ENCODE measurements at regions not wholly inside any gene's neighbourhood (a gene's known extent, or its start where the extent isn't known, plus 50 kb on each side); places are given as distances from the start of the nearest gene placed in this dataset.
"Not testable (repeated sequence)": the region's sequence is repeated elsewhere in the genome, so short reads cannot be mapped to it uniquely, and the experiment has no call there.

DNA sequence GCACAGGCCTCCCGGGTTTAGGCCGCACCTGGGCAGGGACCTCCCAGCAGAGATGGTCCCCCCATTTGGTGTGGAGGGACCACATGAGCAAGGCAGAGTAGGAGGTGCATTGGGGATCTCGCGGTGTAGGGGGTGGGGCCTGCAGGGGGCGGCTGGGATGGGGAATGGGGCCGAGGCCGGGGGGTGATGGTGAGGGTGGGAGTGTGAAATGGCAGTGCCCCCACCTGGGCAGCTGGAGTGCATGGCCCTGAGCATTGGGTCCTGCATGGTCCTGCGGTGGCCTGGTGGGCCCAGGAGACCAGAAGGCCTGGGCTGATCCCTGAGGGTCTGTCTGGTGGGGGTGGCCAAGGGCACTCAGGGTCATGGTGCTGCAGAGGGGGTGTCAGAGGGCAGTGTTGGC lies 111.8 kb downstream of the KIF26A start:
- DNase-seq, result no peak

DNA sequence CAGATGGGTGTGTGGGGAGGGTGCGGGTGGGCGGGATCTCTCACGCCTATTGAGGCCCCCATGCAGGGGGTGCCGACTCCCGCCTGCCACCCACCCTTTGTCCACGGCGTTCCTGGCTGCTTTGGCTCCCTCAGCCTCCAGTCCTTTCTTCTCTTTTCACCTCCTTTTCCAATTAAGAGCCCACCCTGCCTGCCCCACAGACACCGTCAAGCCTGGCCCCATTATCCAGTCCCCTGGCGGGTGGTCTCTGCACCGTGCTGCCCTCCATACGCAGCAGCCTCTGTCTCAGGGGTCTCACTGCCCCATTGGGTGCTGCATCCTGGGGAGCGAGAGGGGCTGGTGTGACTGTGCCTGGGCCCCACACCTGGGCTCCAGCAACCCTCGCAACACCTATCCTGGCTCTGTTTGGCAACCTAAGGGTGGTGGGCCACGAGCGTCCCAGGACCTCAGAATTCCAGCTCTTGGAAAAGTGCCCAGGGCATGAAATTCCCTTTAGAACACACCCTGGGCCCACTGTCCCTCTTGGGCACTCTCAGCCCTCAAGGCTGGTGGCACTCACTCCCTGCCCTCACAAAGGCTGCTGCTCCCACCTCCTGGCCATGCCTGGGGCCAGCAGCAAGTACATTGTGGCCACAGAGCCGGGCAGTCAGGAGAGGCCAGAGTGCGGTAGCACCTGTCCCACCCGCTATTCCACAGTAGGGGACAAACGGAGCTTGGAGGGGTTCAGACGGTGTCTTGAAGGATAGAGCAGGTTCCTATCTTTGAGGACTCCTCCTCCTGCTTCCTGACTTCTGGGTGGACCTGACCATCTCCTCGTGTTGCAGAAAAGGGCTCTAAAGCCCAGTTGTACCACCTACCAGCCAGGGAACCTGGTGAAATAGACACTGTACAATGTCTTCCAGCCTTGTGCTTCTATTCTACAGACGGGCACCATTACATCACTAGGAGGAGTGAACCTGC lies 114.1 kb downstream of the KIF26A start:
- DNase-seq, result no peak

DNA sequence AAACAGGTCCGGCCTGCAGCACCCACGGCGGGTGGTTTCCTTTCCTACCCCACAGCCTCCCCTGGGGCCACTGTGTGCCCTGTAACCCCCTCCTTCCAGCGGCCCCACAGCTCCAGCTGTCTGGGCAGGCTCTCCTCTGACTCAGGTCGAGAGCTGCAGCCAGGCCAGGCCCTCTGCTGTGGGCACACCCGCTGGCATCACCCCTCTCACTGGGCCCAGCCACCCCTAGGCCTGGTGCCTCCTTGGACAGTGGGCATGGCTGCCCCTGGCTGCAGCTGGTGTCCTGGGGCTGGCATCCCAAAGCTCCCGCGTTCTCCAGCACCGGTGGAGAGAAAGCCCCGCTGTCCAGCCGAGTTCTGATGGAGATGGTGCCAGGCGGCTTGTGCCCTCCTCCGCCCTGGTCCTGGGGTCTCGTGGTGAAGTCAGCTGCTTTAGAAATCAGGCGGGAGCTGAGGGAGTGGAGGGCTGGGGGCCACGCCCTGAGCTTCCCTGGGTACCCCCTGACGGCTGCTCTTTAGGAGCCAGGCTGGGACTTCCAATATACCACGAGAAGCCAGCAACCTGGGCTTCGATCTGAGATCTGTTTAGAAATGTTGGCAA lies 114.9 kb downstream of the KIF26A start:
- DNase-seq, result no peak

DNA sequence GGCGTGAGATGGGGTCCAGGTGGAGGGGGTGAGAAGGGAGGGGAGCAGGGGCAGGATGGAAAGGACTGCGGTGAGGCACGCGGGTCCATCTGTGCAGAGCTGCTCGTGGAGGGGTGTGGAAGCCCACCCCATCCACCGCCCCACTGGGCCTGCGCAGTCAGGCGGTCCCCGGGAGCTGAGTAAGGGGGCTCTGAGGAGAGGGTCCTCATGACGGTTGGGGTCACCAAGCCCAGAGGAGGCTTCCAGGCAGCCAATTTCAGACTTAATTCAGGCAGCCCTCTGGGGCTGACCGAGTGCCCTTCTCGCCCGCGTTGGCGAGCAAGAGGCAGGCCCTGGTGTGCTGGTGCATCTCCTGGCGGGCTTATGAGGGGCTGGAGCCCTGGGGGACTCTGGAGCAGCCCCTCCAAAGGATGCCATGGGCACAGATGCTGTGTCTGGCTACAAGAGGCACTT lies 115.5 kb downstream of the KIF26A start:
- DNase-seq, result no peak

DNA sequence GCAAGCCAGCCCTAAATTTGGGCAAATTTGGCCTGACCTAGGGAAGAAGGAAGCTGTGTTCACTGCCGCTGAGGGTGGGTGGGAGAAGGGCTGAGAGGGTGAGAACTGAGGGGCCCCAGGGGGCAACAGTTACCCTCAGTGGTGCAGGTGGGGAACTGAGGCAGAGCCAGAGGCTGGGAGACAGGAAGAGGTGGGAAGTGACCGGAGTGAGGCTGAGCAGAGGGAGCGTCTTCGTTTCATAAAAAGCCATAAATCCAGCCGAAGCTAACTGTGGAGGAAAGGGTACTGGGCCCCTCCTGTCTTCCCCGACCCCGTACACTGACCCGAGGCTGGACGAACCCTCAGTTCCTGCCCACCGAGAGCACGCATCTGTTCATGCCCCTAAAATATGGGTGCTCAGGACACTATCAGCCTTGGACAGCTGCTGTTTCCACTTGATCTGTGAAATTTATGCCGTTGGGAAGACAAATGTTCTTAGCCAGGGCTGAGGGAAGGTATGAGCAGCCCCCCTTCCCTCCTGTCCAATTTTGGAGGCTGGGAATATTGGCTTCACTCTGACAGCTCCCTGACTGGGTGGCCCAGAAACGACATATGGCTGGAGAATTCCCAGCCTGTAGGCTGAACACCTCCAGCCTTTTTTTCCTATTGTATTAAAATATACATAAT lies 116.5 kb downstream of the KIF26A start:
- DNase-seq, result no peak

DNA sequence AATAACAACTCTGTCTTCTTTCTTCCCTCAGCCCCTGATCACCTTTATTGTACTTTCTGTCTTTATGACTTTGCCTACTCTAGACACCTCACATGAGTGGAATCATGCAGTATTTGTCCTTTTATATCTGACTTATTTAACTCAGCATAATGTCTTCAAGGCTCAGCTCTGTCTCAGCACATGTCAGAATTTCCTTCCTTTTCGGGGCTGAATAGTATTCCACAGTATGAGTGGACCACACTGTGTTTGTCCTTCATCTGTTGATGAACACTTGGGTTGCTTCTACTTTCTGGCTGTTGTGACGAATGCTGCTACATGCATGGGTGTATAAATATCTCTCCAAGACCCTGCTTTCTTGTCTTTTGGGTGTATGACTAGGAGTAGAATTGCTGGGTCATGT lies 117.6 kb downstream of the KIF26A start:
- no peak for DNase-seq

DNA sequence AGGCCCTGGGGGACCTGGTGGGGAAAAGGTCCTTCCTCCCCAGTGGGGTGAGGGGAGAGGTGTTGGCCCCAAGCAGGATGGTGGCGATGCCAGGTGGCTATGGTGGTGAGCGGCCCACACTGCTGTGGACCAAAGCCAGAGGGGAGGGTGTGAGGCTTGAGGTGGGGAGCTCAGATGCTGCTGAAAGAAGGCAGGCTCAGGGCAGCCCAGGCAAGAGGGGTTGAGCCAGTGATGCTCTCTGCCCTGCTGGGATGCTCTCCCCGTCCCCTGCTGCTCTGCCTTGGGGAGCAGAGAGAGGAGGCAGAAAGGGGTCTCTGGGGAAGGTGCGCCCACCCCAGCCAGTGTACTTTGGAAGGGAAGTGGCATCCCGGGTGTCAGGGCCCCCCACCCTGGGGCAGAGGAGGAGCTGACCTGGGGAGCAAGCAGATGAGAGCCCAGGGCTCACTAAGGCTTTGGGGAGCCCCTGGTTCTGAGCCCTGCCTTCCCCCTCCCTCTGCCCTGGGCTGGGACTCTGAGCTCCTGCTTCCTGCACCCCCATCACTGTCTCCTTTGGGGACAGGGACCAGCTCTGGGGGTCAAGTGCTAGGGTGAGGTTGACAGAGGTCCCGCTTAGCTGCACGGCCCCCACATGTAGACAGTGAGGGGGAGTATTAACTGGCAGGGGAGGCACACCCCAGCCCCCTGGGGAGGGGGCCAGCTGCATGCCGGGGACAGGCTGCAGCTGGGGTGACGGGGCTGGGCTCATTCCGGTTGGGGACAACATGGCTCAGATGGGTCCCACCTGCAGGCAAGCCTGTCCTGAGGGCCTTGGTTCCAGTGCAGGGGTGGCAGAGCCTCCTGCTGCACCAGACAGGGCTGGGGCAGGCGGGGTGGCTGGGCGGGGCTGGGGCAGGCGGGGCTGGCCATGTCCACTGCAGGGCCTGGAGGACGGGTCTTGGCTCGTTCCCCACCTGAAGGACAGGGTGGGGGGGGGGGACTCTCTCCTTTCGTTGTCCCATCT lies 124.4 kb downstream of the KIF26A start:
- no peak for DNase-seq

DNA sequence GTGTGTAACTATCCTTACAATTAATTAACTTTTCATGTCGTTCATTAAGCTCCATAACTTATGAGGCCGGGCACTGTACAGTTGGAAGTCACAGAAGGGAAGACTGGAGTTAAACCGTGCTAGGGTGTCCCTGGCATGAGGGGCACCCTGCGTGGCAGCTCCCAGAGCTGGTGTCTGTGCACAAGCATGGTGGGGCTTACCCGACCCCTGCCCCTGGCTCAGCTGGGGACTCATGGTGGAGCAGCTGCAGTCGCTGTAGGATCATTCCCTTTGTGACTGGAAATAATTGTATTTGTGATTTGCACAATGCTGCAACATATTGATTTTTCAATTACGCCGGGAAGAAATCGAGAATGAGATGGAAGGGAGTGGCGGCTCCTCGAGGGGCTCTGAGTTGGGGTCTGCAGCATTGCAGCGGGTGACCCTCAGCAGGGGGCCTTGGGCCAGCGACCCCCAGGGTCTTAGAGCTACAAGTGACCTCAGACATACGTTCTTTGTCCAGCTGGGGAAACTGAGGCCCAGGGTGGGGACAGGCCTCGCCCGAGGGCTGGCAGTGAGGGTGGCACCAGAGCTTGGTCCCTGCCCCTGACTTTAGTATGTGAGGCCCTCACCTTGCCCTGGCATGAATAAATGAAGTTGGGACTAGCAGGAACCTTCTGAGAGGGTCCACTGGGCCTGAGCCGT lies 125.4 kb downstream of the KIF26A start:
- DNase-seq, result no peak

DNA sequence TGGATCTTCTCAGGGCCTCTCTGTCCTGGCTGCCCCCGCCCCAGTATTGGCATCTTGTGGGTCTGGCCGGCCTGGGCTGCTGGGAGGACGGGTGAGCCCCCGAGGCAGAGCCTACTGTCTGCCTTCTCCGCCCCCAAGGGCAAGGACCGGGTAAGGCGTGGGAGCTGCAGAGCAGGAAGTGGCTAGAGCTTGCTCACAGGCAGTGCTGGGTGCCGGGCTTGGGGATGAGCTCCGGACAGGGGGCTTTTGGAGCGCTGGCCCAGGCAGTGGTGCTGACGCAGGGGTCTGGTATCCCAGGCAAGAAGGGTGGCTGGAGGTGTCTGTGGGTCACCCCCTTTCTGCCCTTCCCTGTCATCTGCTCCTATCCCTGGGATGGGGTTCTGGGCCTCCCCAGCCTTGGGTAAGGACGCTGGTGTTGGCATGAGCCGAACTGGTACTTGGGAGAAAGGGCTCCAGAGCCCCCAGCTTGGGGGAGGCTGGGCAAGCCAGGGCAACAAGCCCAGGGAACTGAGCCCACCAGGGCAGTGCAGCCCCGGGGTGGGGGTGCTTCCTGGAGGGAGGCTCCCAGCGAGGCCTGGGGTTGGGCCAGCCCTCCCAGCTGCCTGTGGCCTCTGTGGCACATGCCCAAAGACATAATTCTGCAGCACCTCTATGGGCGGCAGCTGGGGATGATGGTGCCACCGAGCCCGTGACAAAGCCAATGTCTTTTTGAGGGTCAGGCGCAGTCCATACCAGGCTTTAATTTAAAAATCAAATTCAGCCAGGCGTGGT lies 126.3 kb downstream of the KIF26A start:
- no peak for DNase-seq

DNA sequence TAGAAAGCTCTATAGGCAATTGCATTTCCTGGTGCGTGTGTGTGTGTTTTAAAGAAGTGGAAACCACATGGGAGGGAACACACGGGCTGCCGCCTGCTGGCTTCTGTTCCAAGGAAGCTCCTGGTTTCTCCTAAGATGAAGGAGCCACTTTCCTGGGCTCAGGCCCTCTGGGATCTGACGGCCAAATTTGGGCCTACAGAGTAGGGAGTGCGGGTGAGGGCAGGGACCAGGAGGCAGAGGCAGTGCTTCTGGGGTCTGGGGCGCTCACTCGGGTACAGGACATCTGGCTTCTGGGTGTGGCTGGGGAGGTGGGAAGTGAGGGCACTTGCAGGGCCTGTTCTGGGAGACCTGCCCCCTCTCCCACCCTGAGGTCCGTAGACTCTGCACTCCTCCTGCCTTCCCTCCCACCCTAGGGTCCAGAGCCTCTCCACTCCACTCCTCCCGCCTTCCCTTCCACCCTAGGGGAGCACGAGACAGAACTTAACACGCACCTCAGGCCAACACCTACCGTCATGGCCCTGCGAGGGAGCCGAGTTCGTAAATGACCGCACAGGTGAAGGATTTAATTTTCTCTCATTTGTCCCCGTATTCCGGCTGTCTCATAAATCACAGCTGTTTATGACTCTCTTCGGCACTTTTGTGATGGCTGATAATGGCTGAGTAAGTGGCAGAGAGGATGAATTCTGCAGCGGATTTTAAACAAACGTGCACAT lies 127.7 kb downstream of the KIF26A start:
- no peak for DNase-seq

DNA sequence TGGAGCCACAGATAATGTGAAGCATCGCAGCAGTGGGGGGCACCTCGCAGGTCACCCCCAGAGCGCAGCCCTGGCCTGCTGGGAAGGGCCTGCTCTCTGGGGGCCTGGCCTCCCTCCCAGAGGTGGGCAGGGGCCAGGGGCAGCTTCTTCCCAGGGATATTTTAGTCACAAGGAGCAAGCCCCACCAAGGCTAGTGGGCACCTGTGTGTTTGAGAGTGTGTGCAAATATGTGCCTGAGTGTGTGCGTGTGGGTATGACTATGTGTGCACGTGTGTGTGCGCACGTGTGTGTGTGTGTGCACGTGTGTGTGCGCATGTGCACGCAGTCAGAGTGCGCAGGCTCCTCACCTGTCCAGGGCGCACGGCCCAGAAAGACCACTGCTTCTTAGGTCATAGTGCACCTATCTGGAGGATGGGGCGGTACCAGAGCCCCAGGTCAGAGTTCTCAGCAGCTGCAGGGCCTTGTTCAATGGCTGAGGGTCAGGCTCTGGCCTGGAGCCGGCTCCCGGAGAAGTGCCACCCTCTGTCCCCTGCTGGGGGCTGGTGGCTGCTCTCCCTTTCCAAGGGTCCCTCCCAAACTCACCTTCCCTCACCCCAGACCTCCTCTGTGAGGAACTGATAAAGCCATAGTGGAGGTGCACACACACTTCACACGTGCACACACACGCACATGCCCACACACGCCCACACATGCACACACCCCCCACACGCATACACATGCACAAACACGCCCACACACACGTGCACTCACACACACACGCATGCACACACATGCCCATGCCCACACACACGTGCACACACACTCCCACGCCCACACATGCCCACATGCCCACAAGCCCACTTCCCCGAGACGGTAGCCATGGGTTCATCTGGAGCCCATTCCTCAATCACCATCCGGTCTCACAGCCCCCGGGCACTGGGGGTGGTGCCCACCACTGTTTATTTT lies 128.5 kb downstream of the KIF26A start:
- peak; percentile 10 for DNase-seq

DNA sequence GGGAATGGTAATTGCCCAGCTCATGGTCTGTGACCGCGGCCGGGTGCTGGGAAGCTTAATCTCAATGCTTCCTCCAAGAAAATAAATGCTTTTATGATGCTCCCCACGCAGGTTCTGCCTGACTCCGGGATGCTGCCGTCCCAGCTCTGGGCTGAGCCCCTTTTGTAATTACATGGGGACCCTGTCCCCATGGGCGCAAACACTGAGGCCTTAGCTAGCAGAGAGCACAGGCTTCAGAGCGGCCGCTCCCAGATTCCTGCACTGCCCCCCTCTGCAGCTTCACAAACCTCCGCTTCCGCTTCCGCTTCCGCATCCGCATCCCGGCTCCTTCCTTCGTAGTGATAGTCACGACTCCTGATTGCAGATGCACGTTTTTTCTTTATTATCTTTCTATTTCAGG lies 129.5 kb downstream of the KIF26A start:
- DNase-seq, result peak; percentile 50

DNA sequence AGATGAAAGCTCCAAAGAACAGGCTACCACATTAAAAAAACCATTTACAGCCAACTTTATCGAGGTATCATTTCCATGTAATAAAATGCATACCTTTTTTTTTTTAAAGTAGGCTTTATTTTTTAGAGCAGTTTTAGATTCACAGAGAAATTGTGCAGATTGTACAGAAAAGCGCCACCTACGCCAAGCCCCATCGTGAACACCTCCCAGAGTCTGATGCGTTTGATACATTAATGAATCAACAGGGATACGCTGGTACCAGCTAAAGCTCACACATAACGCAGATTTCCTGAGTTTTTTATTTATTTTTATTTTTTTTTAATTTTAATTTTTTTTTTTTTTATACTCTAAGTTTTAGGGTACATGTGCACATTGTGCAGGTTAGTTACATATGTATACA lies 129.9 kb downstream of the KIF26A start:
- DNase-seq, result no peak

DNA sequence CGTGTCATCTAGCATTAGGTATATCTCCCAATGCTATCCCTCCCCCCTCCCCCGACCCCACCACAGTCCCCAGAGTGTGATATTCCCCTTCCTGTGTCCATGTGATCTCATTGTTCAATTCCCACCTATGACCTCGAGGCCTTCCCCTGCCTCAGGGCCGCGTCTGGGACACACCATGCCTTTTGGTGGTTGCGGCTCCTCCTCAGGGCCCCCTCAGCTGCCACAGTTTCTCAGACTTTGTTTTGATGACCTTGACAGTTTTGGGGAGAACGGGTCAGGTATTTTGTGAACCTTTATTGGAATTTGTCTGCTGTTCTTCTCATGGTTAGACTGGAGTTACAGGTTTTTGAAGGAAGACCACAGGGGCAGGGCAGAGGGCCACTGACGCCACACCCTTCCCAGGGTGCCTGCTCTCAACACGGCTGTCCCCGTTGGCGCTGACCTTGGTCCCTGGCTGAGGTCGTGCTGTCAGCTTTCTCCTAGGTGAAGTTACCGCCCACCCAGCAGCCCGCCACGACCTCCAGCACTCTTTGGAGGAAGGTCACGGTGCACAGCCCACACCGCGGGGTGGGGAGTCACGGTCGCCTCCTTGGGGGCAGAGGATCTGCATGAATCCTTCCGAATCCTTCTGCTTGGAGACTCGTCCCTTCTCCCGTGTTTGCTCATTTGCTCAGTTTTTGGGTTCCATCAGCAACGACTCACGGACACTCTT lies 130.5 kb downstream of the KIF26A start:
- DNase-seq, result no peak

DNA sequence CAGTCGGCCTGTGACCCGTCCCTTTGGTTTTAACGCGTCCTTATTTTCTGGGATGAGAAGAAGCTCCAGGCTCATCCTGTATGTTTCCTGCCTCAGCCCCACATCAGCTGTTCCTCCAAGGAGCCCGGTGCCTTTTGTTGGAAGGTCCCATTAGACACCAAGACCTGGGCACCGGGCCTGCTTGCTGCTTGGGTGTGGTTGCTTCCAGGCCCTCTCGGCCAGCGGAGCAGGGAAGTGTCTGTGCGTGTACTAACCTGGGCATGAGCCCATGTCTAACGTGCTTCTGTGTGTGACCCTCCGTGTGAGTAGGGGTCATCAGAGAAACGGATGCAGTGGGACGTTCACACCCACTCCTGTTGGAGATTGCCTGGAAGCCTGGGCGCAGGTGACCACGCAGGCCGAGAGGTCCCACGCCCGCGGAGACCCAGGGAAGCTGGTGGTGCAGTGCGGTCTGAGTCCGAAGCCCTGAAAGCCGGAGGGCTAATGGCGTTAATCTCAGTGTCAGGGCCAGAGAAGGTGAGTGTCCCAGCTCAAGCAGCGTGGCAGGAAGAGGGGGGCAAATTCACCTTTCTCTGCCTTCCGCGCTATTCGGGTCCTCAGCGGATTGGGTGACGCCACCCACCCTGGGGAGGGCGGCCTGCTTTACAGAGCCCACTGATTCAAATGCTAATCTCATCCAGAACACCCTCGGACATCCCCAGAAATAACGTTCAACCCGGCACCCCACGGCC lies 131.3 kb downstream of the KIF26A start:
- DNase-seq, result not testable (repeated sequence)

DNA sequence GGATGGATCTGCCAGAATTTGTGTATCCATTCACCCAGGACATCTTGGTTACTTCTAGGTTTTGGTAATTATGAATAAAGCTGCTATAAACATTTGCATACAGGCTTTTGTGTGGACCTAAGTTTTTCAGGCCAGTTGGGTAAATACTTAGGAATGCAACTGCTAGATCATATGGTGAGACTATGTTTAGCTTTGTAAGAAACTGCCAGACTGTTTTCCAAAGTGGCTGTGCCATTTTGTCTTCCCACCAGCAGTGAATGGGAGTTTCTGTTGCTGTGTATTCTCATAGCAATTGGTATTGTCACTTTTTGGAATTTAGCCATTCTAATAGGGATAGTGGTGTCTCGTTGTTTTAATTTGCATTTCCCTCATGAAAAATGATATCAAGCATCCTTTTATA lies 133.0 kb downstream of the KIF26A start:
- DNase-seq, result no peak

DNA sequence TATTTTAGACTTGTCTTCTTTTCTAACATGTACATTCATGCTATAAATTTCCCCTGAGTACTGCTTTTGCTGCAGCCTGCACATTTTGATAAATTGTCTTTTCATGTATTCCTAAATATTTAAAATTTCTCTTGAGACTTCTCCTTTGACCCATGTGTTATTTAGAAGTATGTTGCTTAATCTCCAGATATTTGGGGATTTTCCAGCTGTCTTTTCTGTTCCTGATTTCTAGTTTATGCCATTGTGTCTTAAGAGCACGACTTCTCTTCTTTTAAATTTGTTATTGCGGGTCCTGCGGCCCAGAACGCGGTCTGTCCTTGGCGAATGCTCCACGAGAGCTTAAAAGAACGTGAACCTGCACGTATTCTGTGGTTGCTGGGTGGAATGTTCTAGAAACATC lies 136.4 kb downstream of the KIF26A start:
- no peak for DNase-seq
